Endothelial cell of umbilical vein (primary cell): ENCODE measurements at regions not wholly inside any gene's neighbourhood (a gene's known extent, or its start where the extent isn't known, plus 50 kb on each side); places are given as distances from the start of the nearest gene placed in this dataset.

Experiments used
- CTCF ChIP-seq, 2 donors: IDR thresholded peaks; 1 replicate in 1 of 2; 2 replicates in 1 of 2; pipeline ENCODE4 v1.5.1; 2011; ENCODE audit warnings: low read length in 2 of 2, mild to moderate bottlenecking in 2 of 2, moderate library complexity in 2 of 2, control low read depth in 1 of 2, inconsistent platforms in 1 of 2, low read depth in 1 of 2; ENCODE audit not compliant: insufficient read depth in 1 of 2; ENCODE audit errors: extremely low read depth in 1 of 2
- POLR2A ChIP-seq: IDR thresholded peaks from 2 replicates; pipeline ENCODE4 v1.6.1; 2012; ENCODE audit warnings: low read depth, mild to moderate bottlenecking, control low read depth, low read length

- TF ChIP-seq CTCF (IDR thresholded peaks at IDR 0.05; ENCODE audit: extremely low read depth in 1 of 2, insufficient read depth in 1 of 2, low read depth in 1 of 2, low read length in 2 of 2) (no peak), POLR2A (no peak)
Measured at GRCh38 chr13:105441051-105441750, 1094.3 kb downstream of the EFNB2 start.
